ENCODE measurements at regions not wholly inside any gene's neighbourhood (a gene's known extent, or its start where the extent isn't known, plus 50 kb on each side); places are given as distances from the start of the nearest gene placed in this dataset.
"Not testable (repeated sequence)": the region's sequence is repeated elsewhere in the genome, so short reads cannot be mapped to it uniquely, and the experiment has no call there.

DNA sequence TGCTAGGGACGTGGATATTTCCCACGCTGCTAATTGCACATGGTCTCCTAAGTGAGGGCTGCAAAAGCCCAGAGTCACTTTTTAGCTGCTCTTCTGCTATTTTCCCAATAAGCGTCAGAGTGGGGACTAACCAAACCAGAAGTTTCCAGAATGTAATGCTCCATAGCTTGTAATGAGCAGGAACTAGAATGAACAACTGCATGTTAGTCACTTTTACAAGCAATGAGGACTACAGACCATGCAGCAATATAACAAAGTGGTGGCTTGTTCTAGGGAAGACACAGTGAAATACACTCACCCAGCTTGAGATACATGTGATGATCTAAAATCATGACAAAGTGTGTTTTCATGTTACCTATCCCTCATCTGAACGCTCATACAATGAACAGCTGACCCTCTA, 314.1 kb upstream of the SGK1 start:
- no peak for DNase-seq

DNA sequence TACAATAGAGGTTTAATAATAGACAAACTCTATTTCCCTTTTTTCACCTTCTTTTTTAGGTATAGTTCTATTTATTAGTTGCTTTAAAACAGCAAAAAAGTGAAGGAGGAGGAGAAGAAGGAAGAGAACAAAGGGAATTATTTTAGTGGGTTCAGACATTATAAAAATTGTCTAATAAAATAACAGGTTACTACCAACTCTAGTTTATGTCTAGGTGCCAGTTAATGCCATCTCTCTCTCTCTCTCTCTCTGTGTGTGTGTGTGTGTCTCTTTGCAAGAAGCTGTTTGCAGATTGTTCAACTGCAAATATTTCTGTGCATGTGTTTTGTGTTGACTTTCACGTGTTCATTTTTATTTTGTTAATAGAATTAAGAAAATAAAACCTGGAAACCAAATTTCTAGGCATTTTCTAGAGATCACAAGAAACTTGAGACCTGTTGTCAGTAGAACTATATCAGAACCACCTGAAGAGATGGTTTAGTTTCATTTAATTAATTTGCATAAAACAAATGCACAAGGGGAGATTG, 313.5 kb upstream of the SGK1 start:
- no peak for DNase-seq

GRCh38 chr6:134630508-134631121, 312.7 kb upstream of the SGK1 start:
- DNase-seq, result no peak

DNA sequence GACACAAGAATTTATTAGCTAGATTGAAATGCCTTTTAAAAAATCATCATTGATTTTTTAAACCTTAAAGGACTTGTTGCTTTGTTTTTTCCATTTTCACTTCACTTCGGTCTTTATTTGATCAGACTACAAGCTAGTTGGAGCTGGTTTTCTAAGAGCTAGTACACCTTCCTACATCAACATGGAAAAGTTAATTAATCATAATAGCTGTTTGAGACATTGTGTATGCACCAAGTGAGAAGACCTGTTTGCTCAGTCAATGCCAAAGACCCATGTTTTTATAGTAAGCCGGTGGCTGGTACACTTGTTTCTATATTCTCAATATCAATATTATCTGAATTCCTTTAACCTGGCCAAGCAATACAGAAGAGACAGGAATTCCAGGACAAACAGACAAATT, 310.2 kb upstream of the SGK1 start:
- no peak for DNase-seq

DNA sequence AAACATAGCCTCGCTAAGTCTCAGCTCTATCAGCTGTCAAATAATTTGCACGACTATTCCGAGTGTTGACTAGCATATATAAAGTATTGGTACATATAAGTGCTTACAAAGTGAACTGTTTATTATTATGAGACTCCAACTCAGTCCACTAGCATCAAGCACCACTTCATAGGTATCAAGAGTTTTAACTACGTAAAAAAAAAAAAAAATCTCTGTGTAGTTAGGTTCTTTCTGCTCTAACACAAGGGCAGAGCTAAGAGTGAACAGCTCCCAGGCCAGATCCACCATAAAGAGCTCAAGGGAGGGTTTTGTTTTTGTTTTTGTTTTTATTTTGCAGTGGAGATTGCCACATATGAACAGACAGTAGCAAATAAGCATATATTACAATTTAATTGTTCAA, 309.8 kb upstream of the SGK1 start:
- no peak for DNase-seq

GRCh38 chr6:134626589-134626988, 308.7 kb upstream of the SGK1 start:
- no peak for DNase-seq

DNA sequence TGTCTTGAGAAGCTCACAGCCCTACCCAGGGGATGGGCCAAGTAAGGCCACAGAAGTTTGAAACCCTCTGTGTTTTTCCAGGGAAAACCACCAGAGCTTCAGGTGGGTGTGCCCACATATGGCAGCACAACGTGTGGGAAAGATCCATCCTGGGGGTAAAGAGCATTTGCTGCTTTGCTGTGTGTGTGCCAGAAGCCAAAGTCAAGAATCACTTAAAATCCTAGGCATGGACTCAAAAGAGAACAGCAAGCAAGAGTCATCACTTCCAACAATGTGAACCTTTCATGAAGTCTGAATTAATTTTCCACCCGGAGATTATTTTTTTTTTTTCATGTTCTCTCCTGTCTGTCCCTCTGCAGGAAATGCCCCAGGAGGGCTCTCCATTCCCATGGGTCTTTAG, 308.2 kb upstream of the SGK1 start:
- no peak for DNase-seq

- DNase-seq, result no peak
Observed at GRCh38 chr6:134624781-134625180, 306.9 kb upstream of the SGK1 start.

- DNase-seq, result no peak
Observed at GRCh38 chr6:134623401-134623800, 305.5 kb upstream of the SGK1 start.

GRCh38 chr6:134622382-134623173, 304.7 kb upstream of the SGK1 start:
- DNase-seq, result no peak

- no peak for DNase-seq
Observed at GRCh38 chr6:134621858-134622257, 303.9 kb upstream of the SGK1 start.

DNA sequence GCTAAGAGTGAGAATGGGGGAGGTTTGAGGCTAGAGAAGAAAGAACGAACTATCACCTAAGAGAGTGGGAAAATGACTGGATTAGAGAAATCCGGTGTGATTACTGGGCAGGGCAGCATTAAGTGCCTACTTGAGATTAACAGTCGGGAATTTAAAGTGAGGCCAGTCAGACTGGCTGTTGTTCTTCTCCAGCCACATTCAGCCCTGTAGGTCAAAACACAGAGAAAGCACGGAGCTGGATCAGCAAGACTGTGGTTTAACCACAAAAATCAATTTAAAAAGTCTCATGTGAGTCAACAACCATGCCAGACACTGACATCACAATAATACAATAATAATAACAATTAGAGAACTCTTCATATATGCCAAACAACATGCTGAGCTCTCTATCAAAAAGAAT, 301.9 kb upstream of the SGK1 start:
- no peak for DNase-seq

DNA sequence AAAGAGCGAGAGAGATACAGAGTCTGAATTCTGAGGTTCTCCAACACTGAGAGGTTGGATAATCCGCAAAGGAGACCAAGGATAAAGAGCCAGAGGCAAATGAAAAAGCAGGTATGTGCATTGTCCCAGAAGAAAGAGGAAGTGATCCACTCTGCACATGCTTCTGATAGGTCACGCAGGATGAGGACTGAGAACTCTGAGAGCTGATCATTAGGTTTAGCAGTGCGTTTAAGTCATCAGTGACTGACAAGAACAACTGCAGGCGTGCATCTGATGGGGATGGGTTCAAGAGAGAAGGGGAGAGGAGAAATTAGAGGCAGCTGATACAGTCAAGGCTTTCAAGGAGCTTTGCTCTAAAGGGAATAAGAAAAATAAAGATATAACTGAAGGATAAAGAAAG, 301.2 kb upstream of the SGK1 start:
- DNase-seq, result no peak

DNA sequence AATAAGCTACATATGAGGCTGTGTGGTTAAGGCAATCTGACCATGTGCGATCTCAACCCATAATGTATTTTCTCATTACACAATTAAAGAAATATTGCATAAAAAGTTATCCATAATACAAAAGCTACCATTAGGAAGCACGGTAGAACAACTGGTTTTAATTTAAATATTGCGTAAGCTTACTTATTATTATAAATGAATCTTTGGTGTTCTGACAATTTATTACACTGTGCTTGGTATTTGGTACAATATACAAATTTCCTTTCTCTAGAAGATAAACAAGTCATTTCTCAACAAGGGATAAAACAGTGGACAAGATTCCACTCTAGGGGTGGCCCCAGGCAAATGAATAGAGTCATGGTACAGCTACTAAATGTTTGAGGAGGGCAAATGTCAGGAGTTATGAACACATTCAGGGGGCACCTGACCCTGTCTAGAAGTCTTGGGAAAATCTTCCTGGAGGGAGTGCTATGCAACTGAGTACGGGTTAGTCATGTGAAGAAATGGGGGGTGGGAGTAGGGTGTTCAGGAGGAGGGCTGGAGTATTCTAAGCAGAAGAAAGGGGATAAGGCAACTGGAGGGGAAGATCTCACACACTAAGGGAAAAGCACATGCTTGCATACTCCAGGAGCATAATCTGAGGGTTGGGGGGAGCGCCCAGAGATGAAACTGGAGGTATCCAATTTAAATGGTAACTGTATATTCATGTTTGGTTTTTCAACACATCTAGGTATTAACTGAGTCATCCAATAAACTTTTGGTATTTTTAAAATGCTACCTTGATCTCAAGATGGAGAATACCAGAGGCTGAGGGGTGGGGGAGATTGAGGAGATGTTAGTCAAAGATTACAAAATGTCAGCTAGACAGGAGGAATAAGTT, 296.9 kb upstream of the SGK1 start:
- no peak for DNase-seq

- not testable (repeated sequence) for DNase-seq
Observed at GRCh38 chr6:134612128-134612527, 294.2 kb upstream of the SGK1 start.

- no peak for DNase-seq
Observed at GRCh38 chr6:134610411-134610810, 292.5 kb upstream of the SGK1 start.

GRCh38 chr6:134609716-134610261, 291.9 kb upstream of the SGK1 start:
- no peak for DNase-seq

GRCh38 chr6:134607411-134607810, 289.5 kb upstream of the SGK1 start:
- no peak for DNase-seq

GRCh38 chr6:134605034-134605433, 287.1 kb upstream of the SGK1 start:
- DNase-seq, result no peak

DNA sequence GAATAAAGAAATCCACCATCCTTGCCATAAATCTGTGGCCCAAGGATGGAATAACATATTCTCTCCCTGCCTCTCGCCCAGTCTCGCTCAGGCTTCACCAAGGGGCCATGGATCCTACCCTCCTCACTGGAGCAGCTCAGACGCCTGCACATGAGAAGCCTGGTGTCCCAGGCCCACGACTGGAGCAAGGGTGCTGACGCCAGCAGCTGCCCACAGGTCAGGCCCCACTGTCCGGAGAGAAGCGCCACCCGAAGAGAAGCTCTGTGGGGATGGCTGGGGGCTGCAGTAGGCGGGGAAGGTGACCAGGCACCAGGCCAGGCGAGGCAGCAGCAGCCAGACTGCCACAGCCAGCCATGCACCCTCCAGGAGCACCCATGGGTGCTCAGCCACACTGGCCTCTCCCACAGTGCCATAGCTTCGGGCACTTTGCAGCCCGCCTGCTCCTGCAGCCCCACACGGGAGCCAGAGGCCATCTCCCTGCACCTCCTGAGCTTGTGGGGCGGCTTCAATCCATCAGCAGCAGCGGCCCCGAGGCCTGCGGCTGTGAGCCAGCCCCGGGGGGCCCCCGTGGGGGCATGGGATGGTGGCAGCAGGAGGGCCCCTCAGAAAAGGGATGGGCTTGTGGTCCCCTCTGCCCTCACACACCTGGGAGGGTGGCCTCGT, 286.2 kb upstream of the SGK1 start:
- DNase-seq, result no peak

GRCh38 chr6:134603561-134603960, 285.6 kb upstream of the SGK1 start:
- DNase-seq, result no peak

GRCh38 chr6:134602123-134602522, 284.2 kb upstream of the SGK1 start:
- DNase-seq, result no peak

- DNase-seq, result no peak
Observed at GRCh38 chr6:134600671-134601070, 282.8 kb upstream of the SGK1 start.

Measured in SHP77 treated with DMSO at 0.1 percent for 48 hours (cell line).